ENCODE measurements at regions not wholly inside any gene's neighbourhood (a gene's known extent, or its start where the extent isn't known, plus 50 kb on each side); places are given as distances from the start of the nearest gene placed in this dataset.

GRCh38 chr9:126095546-126096190 is 231.0 kb upstream of the MVB12B start:
- DNase-seq = no peak

GRCh38 chr9:126096340-126096739 is 230.3 kb upstream of the MVB12B start:
- no peak for DNase-seq

- DNase-seq = no peak
Observed at GRCh38 chr9:126097679-126098078, 228.9 kb upstream of the MVB12B start.

GRCh38 chr9:126106404-126106803 is 220.2 kb upstream of the MVB12B start:
- no peak for DNase-seq

GRCh38 chr9:126107693-126108092 is 218.9 kb upstream of the MVB12B start:
- no peak for DNase-seq

GRCh38 chr9:126108240-126108639 is 218.4 kb upstream of the MVB12B start:
- DNase-seq = no peak

GRCh38 chr9:126109575-126109974 is 217.1 kb upstream of the MVB12B start:
- no peak for DNase-seq

GRCh38 chr9:126111556-126111955 is 215.1 kb upstream of the MVB12B start:
- DNase-seq = no peak

- DNase-seq = no peak
Observed at GRCh38 chr9:126112135-126112720, 214.4 kb upstream of the MVB12B start.

- no peak for DNase-seq
Observed at GRCh38 chr9:126113176-126113575, 213.5 kb upstream of the MVB12B start.

- no peak for DNase-seq
Observed at GRCh38 chr9:126113756-126114408, 212.7 kb upstream of the MVB12B start.

GRCh38 chr9:126114409-126114760 is 212.2 kb upstream of the MVB12B start:
- no peak for DNase-seq

- DNase-seq = no peak
Observed at GRCh38 chr9:126114850-126115460, 211.7 kb upstream of the MVB12B start.

GRCh38 chr9:126116351-126117157 is 210.1 kb upstream of the MVB12B start:
- no peak for DNase-seq

GRCh38 chr9:126117158-126117425 is 209.5 kb upstream of the MVB12B start:
- DNase-seq = no peak

GRCh38 chr9:126117631-126118030 is 209.0 kb upstream of the MVB12B start:
- DNase-seq = no peak

- DNase-seq = no peak
Observed at GRCh38 chr9:126119731-126120130, 206.9 kb upstream of the MVB12B start.

GRCh38 chr9:126122901-126123616 is 203.6 kb upstream of the MVB12B start:
- DNase-seq = no peak

GRCh38 chr9:126123927-126124326 is 202.7 kb upstream of the MVB12B start:
- DNase-seq = no peak

- DNase-seq = no peak
Observed at GRCh38 chr9:126125177-126125576, 201.5 kb upstream of the MVB12B start.

- no peak for DNase-seq
Observed at GRCh38 chr9:126125577-126125976, 201.1 kb upstream of the MVB12B start.

GRCh38 chr9:126125992-126126409 is 200.6 kb upstream of the MVB12B start:
- DNase-seq = no peak

GRCh38 chr9:126126807-126127206 is 199.8 kb upstream of the MVB12B start:
- DNase-seq = no peak

Measured in 8988T (cell line).